ENCODE measurements at regions not wholly inside any gene's neighbourhood (a gene's known extent, or its start where the extent isn't known, plus 50 kb on each side); places are given as distances from the start of the nearest gene placed in this dataset.

DNA sequence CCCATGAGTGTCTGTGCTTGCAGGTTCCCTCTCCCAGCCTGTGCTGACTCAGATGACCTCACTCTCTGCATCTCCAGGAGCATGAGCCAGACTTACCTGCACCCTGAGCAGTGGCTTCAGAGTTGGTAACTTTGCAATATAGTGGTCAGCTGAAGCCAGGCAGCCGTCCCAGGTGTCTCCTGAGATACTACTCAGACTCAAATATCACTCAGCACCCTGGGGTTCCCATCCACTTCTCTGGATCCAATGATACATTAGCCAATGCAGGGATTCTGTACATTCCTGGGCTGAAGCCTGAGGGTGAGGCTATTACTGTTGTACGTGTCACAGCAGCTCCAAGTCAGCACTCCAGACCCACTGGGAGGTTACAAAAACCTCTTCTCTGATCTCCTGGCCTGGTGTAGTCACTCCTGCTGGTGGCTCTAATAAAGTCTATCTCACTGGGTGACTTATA lies 87.8 kb upstream of the TOP3B start:
- TF ChIP-seq, protein P1, sequence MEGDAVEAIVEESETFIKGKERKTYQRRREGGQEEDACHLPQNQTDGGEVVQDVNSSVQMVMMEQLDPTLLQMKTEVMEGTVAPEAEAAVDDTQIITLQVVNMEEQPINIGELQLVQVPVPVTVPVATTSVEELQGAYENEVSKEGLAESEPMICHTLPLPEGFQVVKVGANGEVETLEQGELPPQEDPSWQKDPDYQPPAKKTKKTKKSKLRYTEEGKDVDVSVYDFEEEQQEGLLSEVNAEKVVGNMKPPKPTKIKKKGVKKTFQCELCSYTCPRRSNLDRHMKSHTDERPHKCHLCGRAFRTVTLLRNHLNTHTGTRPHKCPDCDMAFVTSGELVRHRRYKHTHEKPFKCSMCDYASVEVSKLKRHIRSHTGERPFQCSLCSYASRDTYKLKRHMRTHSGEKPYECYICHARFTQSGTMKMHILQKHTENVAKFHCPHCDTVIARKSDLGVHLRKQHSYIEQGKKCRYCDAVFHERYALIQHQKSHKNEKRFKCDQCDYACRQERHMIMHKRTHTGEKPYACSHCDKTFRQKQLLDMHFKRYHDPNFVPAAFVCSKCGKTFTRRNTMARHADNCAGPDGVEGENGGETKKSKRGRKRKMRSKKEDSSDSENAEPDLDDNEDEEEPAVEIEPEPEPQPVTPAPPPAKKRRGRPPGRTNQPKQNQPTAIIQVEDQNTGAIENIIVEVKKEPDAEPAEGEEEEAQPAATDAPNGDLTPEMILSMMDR (IDR thresholded peaks at IDR 0.05; ENCODE audit: extremely low read depth in 1 of 2, insufficient read depth in 1 of 2, low read depth in 1 of 2, low read length in 2 of 2) = no peak
- no peak for TF ChIP-seq EZH2 (IDR thresholded peaks at IDR 0.05; ENCODE audit: borderline replicate concordance, low read depth, low read length, severe bottlenecking)

Data from endothelial cell of umbilical vein (primary cell).